HG03520 (cell line): ENCODE measurements at regions not wholly inside any gene's neighbourhood (a gene's known extent, or its start where the extent isn't known, plus 50 kb on each side); places are given as distances from the start of the nearest gene placed in this dataset.
A peak's percentile ranks its signal among the peaks of the same experiment; 100 is the strongest.

ENCODE experiments used
- ATAC-seq: cut with Tn5 transposase; IDR thresholded peaks from one replicate; pipeline ENCODE4 v1.9.1; 2021; ENCODE audit warnings: mild to moderate bottlenecking, moderate library complexity; ENCODE audit not compliant: unreplicated experiment

- no peak for ATAC-seq
Observed at GRCh38 chr1:181255270-181255929, 166.9 kb downstream of the IER5 start.

DNA sequence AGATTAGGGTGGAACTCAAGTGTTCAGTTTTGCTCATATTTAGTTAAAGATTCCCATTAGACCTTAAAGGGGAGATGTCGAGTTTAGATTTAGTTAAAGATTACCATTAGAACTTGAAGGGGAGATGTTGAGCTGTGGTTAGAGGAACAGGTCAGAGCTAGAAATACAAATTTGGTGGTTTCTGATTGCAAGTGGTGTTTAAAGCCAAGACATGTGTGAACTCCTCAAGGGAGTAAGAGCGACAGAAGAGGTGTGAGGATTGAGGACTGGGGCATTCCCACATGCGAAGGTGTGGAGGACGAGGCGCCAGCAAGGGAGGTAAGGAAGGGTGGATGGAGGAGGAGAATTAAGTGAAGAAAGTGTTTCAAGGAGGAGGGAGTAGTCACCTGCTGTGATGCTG lies 168.6 kb downstream of the IER5 start:
- peak; percentile 41 for ATAC-seq

GRCh38 chr1:181259026-181259745 lies 170.7 kb downstream of the IER5 start:
- ATAC-seq = no peak

GRCh38 chr1:181260271-181260670 lies 171.8 kb downstream of the IER5 start:
- ATAC-seq = no peak

- no peak for ATAC-seq
Observed at GRCh38 chr1:181260994-181261393, 172.5 kb downstream of the IER5 start.

DNA sequence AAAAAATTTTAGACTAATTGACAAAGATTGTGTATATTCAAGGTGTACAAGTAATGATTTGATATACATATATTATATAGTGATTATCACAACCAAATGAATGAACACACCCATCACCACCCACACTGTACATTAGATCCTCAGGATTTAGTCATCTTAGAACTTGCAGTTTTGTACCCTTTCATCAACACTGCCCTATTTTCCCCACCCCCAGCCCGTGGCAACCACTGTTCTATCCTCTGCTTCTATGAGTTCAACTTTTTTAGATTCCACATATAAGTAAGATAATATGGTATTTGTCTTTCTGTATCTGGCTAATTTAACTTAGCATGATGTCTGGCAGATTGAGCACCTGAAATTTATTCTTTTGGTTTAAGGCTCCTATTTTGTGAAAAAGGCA lies 173.6 kb downstream of the IER5 start:
- ATAC-seq = no peak

DNA sequence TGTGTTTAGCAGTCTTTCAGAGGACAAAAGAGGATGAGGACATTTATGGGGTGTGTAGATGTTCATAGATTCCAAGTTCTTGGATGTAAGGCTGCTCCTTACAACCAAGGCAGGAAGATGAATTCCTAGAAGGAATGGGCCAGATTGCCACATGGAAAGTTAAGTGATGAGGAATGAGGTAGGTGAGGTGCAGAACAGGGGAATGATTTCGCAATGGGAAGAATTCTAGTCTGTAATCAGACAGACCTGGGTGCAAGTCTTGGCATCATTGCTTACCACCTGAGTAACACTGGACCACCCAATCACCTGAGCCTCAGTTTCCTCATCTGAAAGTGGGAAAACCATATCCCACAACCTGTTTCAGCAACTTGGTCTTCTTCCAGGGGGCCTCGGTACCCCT lies 174.9 kb downstream of the IER5 start:
- no peak for ATAC-seq

- ATAC-seq = no peak
Observed at GRCh38 chr1:181264821-181265220, 176.3 kb downstream of the IER5 start.

DNA sequence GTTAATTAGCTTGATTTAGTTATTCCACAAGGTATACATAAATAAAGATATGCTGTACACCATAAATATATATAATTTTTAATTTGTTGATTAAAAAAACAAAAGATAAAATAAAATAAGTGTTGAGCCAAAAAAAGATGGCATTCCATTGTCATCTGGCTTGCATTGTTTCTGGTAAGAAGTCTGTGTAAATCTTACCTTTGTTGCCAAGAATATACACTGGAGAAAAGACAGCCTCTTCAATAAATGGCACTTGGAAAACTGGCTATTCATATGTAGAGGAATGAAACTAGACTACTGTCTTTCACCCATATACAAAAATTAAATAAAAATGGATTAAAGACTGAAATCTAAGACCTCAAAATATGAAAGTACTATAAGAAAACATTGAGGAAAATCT lies 196.5 kb downstream of the IER5 start:
- ATAC-seq = no peak

- ATAC-seq = no peak
Observed at GRCh38 chr1:181295217-181295616, 188.1 kb upstream of the CACNA1E start.

DNA sequence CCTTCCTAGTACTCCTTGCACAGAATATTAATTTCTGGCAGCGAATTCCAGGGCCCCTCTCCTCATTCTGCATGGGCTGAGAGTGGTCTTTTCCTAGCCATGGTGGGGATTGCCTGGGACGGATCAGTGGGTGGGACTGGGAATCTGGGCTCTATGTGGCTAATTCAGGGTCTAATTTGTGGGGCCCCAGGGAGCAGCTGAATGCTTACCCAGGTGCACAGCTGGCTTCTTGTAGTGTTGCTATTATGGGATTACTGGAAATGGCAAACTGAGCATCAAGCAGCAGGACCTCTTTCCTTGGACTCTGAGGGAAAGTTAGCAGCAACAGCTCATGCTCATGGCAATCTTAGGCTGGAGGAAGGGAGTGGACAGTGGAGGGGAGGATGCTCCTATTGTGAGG lies 187.1 kb upstream of the CACNA1E start:
- ATAC-seq = no peak

- no peak for ATAC-seq
Observed at GRCh38 chr1:181308098-181308497, 175.2 kb upstream of the CACNA1E start.

GRCh38 chr1:181310560-181310959 lies 172.8 kb upstream of the CACNA1E start:
- no peak for ATAC-seq

DNA sequence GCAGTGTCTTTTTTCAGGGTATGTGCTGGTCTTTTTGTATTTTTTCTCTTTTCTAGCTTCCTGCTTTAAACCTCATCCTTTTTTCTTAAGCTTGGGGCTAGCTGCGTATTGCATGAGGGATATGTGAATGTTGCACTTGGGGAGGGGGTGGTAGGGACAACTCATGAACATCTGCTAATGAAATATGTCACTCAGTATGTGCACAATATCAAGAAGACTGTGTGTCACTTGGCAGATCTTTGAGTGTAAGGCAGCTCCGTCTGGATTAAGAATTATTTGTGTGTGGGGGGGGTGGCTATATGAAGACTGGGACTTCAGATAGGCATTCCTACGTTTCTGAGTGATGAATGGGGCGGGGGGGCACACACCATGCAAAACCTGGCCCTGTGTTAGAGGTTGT lies 170.4 kb upstream of the CACNA1E start:
- no peak for ATAC-seq

GRCh38 chr1:181313466-181313865 lies 169.9 kb upstream of the CACNA1E start:
- no peak for ATAC-seq

DNA sequence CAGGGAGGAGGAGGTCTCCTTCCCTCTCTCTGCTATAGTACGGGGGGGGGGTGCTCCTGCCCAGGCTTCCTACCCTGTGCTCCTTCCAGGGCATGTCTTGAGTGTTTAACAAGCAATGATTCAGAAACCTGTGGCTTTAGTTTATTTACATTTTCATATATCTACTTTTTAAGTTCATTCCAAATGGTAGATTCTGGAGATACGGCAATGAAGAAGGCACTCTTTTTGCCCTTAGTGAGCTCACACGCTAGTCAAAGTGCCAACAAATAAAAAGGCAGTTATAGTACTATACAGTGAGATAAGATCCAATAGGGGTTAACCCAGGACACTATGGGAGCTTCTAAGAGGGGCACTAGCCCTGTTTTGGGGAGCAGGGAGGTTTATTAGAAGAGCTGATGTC lies 169.3 kb upstream of the CACNA1E start:
- no peak for ATAC-seq

DNA sequence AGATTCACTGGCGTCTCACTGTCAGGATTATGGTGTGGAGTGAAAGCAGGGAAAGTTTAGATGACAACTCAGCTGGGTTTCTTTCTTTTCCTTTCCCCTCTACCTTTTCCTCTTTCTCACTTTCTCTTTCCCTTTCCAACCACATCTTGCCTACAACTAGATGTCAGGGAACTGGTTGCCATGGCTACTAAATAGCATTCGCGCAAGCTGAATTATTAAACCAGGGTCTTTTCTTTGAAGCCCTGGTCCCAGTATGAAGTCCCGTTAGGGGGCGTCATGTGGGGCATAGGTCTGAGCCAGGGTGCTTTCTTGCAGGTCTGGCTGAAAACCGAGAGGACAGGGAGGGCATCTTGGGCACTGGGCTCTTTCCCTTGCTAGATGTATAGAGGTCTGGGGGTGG lies 168.4 kb upstream of the CACNA1E start:
- no peak for ATAC-seq

DNA sequence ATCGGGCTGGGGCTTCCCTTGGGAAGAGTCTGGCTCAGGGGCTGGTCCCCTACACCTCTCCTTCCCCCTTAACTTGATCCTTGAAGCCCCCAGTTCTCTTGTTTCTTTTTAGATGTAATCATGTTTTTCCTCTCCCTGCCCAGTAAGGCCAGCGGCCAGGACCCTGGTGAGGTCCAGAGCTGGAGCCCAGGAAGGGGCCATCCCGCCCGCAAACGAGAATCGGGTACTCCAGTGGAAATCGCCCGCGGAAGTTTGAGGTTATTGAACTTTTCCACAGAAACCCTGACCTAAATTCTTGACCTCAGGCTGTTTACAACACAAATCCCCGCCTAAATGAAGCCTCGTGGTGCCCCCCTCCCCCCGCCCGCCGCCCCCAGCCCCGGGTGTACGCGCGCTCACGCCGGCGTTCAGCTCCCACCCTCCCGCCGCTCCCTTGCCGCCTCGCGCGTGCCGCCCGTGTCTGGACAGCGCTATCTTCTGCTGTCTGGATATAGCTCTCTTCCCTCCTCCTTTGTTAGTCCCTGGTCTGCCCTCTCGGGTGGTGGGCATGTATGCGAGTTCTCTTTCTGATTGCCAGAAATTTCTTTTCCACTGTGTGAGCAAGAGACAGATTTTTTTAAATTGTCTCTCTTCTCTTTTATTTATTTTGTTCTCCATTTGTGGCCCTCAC lies 165.9 kb upstream of the CACNA1E start:
- no peak for ATAC-seq

DNA sequence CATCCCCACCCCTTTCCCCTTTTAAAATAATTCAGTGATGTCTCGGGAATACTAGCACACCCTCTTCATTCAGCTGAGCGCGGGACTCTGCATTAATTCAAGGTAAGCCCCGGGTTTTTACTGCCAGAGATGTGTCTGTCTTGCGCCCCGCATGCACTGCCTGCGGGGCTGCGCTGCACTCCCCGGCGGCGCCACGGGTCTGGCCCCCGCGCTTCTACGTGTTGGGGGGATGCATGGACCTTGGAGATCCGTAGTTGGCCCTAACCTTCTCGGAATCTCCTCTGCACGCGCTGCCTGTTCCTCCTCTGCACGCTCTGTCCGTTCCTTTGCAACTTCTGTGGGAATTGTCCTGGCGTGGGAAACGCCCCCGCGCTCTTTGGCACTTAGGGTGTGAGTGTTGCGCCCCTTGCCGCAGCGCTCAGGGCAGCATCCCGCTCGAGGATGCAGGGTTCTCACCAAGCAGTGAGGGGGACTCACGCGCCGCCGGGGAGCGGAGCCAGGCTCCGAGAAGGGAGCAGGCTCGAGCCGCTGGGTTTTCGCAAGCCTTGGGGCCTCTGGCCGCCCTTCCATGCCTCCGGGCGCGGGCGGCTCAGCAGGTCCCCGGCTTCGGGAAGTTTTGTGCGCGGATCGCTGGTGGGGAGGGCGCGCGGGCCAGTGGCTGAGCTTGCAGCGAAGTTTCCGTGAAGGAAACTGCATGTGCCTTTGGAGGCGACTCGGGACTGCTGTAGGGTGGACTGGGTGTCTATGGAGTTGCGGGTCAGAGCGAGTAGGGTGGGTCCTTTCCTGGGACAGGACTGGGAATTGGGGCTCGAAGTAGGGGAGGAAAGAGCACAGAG lies 165.1 kb upstream of the CACNA1E start:
- no peak for ATAC-seq

DNA sequence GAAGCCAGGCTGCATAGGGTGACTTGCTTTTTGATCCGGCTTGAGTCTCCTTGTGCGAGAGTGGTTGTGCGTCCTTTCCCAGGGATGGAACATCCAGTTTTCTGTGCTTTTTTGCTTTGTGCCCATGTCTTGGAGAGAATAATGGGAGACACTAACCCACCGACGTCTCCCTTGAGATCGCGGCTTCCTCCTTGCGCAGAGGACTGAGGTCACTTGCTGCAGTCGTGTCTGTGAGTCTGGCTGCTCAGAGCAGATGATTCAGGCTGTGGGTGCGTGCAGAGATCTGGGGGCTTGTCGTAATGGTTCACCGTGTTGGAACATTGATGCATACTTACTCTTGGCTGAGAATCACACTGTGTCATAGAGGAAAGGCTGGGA lies 164.5 kb upstream of the CACNA1E start:
- no peak for ATAC-seq

DNA sequence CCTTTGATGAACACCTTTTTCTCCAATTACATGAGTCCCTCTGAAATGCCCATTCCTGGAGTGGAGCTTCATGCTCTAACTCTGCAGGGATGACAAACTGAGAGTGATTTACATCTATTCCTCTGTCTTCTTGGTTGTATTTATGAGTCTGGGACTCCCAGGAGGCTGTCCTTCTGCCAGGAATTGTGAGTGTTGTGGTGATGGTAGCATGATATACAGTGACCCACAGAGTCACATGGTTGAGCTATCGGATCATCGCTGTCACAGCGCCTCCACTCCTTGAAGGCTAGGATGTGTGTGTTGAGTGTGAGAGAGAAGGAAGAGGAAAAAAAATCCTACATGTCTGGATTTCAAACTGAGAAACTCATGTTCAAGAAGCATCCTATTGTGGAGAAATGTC lies 163.4 kb upstream of the CACNA1E start:
- no peak for ATAC-seq
